Peyer's patch (tissue), 4 donors: ENCODE measurements at regions not wholly inside any gene's neighbourhood (a gene's known extent, or its start where the extent isn't known, plus 50 kb on each side); places are given as distances from the start of the nearest gene placed in this dataset.

ENCODE experiments used
- POLR2A ChIP-seq, 2 donors: fragments of 450-650 bp; IDR thresholded peaks; one replicate each; pipeline ENCODE4 v1.5.1; 2017; ENCODE audit warnings: antibody characterized with exemption in 2 of 2, mild to moderate bottlenecking in 2 of 2, moderate library complexity in 2 of 2
- TF ChIP-seq, protein P1 (sequence below), 6 experiments: fragments of 450-650 bp in 4 of 6; fragments of 200-600 bp in 2 of 6; sonication (generic) in 1 of 6; IDR thresholded peaks; one replicate each; pipeline ENCODE4 v1.5.1; 2017 to 2019; ENCODE audit warnings: antibody characterized with exemption in 6 of 6, mild to moderate bottlenecking in 3 of 6, moderate library complexity in 1 of 6

DNA sequence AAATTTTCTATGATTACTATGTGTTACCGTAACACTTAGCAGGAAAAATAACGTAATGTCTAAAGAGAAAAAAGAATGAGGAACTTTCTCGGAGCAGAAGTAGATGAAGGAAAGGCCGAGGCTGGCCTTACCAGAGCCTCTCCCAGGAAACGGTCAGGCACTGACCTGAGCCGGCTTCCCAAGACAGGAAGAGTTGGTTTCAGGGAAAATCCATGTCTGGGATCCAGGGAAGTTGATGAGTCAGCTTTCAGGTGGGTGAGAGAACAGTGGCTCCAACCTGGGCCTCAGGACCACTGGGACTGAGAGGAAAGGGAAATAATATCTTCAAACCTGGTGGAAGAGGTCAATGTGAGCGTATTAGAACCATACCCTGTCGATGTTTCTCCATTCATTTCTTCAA lies 93.3 kb upstream of the UBL3 start:
- TF ChIP-seq POLR2A (IDR thresholded peaks at IDR 0.05): no peak
- TF ChIP-seq, protein P1, sequence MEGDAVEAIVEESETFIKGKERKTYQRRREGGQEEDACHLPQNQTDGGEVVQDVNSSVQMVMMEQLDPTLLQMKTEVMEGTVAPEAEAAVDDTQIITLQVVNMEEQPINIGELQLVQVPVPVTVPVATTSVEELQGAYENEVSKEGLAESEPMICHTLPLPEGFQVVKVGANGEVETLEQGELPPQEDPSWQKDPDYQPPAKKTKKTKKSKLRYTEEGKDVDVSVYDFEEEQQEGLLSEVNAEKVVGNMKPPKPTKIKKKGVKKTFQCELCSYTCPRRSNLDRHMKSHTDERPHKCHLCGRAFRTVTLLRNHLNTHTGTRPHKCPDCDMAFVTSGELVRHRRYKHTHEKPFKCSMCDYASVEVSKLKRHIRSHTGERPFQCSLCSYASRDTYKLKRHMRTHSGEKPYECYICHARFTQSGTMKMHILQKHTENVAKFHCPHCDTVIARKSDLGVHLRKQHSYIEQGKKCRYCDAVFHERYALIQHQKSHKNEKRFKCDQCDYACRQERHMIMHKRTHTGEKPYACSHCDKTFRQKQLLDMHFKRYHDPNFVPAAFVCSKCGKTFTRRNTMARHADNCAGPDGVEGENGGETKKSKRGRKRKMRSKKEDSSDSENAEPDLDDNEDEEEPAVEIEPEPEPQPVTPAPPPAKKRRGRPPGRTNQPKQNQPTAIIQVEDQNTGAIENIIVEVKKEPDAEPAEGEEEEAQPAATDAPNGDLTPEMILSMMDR (IDR thresholded peaks at IDR 0.05): no peak
